Inflammatory macrophage treated with lipopolysaccharide for 1 hour (primary cell): ENCODE measurements at regions not wholly inside any gene's neighbourhood (a gene's known extent, or its start where the extent isn't known, plus 50 kb on each side); places are given as distances from the start of the nearest gene placed in this dataset.

Experiments used
- DNase-seq, 2 donors: peaks; one replicate each; pipeline ENCODE4 v3.0.0-alpha.2; 2020 to 2022

DNA sequence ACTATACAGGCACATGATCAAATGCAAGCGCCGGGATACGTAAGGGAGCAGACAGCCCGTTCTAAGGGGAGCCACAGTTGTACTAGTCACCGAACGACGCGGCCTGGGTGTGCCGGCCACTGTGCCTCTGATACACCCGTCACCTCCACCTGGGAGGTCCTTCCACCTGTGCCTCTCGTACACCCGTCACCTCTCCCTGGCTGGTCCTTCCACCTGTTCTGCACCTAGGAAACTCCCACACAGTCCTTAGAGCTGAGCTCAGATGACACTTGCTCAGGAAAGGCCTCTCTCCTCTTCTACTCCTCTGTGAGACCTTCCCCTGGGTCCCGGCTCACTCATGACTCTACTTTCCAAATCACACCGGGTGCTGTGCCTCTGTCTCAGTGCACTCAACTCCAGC, 245.0 kb downstream of the TTLL2 start:
- no peak for DNase-seq

DNA sequence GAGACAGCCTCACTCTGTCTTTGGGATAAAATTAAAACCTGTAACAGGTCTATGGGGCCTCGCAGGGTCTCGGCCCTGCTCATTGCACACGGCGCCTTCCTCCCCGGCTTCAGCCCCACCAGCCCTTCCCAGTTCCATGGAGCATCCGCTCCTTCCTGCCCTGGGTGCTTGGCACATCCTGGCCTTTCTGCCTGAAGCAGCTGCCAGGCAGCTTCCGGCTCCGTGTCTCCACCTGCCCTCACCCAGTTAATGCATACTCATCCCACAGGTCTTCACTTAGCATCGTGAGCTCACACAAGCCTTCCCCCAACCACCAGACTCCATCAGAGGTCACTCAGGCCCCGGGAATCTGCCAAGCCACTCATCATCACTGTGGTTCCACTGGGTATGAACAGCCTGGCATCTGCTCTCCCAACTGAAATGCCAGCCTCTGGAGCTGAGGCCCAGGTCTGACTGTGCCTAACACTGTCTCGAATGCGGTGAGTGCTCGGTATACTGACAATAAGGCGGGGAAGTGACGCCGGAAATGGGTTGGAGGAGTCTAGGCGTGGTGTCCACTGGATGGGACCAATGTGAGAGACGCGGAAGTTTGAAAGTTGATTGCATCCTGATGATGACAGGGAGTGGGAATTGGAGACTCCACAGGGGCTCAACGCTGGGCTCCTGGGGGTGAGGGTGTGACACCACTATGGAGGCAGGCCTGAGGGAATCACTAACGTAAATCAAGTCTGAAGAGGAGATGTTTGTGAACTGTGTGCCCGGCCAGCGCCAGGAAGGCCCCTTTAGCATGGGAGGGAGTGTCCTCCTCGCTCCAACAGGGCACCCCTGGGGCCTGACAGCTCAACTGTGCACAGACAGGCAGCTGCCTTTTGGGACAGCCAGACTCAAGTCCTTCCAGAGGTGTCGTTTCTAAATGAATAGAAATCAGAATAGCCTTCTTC, 245.8 kb downstream of the TTLL2 start:
- no peak for DNase-seq

DNA sequence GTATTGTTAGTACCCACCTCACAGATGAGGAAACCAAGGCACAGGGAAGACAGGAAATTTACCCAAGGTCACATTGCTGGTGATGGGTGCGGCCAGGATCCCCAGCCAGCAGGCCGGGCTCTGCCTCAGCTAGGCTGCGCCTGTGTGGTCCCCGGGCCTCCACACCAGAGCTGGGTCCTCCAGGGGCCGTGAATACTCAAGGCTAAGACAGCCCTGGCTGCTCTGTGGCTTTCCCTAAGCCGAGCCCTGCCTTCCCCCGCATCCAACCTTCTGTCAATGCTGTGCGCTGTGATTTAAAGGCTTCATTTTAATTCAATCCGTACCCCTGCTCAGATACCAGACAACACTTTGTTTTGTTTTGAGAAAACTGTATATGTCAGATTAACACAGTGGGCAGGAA, 246.7 kb downstream of the TTLL2 start:
- DNase-seq: no peak

DNA sequence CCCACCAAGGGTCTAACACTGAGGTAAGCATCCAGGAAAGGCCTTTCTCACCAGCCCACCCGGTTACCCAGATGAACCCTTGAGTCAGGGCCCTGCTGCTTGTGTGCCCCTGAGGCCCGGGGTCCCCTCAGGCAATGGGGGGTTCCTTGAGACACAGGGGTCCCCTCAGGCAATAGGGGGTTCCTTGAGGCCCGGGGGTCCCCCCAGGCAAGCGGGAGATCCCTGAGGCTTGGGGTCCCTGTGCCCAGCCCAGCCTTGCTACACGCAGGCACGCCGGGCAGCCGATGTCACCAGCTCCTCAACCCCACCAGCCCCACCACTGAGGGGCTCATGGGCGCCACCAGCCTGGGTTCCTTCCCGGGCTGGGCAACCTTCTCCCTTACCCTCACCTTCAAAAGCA, 247.2 kb downstream of the TTLL2 start:
- DNase-seq: no peak

DNA sequence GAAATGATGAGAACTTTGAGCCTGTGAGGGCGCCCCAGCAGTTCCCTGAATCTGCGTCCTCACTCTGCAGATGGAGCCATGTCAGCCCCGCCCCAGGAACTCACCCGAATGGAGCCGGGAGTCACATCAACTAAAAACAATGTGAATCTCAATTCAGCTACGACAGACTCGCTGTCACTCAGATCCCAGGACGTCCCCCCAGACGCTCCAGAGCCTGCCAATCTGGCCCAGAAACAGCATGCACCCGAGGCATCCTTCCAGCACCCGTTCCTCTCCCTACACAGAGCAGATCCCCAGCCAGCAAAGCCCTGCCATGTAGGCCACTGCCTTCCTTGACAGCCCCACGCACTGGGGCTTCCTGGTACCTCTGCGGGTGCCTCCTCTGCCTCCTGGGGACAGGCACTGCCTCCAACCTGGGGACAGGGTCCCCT, 248.0 kb downstream of the TTLL2 start:
- DNase-seq: no peak

DNA sequence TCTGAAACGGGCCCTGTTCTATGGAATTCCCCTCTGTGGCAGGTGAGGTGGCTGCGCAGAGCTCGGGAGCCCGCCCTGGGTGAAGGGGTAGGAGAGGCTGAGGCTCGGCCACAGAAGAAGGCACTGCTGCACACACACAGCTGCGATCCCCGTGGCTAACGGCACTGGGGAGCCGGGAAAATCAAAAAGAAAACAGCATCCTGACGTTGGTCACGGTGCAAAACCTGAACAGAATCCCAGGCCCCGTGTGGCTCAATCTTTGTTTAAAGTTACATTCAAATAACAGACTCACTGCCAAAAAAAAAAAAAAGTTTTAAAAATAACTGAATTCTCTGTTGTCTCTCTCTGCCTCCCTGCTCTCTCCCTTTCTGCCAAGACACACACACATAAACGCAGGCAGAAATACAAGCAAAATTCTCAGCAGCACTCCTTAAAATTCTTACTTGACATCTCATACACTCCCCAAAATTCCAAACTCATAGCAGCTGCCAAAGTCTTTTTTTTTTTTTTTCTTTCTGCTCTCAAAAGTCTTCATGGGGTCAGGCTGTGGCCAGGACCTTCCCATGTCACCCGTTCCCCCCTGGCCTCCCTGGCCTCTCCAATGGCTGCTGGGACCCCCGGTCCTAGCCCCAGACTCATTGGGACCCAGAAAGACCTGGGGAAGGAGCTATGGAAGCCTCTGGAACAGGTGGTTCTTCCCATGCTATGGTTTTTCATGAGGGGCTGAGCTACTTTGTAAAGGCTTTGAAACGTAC, 248.8 kb downstream of the TTLL2 start:
- no peak for DNase-seq

DNA sequence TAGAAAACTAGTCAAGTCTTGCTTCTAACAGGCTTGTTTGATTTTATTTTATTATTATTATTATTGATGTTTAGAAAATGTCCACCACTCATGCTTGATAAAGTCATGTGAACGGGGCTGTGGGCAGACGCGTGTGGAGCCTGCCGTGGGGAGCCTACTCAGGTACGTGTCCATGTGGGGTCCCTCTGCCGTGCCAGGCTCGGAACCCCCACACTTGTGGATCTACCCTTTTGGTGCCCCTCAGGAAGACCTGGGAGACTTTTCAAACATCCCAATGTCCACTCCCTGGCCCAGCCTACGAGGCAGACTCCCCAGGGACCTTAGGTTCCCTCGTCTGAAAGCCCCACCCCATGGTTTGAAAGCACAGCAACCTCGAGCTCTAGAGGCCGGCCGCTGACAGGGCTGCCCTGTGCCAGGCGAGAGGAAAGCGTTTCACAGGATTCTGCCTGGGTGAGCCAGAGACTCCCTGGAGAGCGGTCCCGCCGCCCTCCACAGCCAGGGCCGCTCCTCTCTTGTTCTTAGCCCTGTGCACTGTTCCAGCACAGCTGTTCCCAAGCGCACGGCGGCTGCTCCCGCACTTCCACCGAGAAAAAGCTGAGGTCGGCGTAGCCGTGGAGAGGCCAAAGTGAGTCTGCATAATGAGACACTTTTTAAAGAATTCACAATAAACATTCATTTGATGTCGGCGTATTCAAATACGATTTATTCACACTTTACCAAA, 249.7 kb downstream of the TTLL2 start:
- no peak for DNase-seq

DNA sequence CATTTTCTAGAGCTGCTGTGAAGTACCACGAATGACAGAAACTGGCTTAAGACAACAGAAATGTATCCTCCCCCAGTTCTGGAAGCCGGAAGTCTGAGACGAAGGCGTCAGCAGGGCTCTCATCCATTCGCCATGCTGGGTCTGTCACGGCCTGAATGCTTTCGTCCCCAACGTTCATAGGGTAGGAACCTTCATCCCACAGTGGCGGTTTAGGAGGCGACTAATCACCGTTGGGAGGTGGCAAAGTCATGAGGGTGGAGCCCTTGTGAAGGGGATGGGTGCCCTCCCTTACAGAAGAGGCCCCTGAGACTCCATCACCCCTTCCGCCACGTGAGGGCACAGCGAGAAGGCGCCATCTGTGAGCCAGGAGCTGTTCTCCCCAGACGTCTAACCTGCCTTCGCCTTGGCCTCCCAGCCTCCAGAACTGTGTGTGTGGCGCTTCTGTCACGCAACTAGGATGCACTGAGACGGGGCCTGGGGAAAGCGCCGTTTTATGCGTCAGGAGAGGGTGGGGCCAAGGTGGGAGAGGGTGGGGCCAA, 250.3 kb downstream of the TTLL2 start:
- DNase-seq: no peak

DNA sequence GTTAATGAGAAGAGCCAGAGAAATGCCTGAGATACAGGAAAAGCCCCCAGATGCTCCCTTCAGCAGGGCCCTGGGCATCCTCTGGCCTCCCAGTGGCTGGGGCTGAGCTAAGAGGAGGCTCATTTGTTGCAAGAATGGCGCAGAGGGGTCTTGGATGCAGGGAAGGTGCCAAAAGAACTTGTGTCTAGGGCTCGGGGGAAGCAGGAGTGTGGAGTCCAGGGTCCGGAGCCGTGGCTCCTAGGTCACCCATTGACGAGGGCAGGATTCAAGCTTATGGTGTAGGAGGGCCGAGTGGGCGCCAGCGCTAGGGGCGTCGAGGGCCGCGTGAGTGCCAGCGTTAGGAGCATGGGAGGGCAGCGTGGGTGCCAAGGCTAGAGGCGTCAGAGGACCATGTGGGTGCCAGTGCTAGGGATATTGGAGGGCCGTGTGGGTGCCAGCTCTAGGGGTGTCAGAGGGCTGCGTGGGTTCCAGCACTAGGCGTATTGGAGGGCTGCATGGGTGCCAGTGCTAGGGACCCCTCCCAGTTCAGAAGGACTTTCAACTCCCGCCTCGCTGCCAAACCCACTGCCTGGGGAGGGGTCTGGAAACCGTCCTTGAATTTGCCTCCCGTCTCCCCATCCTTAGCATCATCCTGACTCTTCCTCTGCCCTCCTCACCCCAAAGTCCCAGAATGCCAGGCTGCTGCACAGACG, 250.5 kb upstream of the AFDN start:
- DNase-seq: no peak

DNA sequence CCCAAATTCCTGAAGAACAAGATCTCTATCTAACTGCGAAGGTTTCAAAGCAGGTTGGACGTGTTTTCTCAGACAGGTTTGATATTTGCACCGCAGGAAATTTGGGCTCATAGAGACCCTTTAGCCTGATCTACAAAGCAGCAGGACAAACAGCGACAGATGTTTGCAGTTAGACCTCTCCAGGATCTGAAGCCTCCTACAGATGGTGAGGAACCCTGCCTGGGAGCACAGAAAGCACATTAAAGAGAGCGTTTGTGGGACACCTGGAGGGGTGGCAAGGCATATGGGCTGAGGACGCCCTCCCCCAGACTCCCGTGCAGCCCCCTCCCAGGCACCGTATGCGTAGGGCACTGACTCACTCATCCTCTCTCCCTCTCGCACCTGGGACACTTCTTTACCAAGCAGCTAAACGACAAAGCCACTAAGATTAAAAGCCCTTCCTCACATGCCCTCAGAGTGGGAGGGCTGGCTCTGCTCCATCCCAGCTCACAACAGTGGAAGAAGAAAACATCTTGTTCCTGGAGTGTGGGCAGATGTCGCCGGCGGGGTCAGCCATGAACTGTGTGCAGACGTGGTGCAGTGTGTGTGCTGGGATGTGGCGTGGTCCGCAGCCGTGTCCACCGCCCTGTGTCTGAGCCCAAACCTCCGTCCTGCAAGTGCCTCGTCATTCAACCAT, 249.7 kb upstream of the AFDN start:
- DNase-seq: no peak

DNA sequence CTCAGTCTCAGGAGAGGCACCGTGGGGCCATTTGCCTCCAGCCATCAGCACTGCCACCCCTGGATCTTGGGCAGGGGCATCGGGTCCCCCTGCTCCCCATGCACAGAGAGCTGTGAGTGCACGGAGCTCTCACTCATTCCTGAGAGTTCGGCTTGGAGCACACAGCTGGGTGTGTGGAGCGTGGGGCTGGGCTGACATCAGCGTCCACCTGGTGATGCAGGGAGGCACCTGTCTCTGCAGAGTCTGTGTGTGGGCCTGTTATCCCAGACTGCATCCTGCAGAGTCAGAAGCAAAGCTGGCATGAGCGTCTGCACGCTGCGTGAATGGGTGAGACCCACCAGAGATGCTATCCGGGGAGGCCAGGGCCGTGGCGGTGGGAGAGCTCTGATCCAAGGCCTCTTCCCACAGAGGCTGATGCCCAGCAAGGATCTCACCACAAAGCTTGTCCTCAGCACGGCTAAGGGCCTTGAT, 248.8 kb upstream of the AFDN start:
- DNase-seq: no peak

DNA sequence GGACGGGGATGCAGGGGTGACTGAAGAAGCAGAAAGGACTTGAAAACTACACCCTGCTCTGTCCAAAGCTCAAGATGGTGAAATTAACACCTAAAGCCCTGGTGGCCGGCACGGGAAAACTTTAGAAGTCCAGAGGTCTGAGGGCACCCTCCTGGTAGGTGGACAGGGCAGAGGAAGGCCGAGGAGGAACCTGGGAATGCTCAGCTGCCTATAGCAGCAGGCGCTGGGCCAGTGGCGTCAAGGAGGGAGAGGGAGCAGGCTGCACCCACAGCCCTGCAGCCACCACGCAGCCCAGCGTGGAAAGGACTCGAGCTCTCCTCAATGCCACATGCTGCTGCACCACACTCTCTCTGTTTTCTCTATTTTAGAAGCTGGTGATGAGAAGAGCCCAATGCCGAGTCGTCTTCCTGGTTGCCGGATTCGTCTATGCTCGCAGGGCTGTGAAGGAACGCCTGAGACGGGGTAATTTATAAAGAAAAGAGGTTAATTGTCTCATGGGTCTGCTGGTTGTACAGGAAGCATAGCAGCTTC, 248.3 kb upstream of the AFDN start:
- no peak for DNase-seq

DNA sequence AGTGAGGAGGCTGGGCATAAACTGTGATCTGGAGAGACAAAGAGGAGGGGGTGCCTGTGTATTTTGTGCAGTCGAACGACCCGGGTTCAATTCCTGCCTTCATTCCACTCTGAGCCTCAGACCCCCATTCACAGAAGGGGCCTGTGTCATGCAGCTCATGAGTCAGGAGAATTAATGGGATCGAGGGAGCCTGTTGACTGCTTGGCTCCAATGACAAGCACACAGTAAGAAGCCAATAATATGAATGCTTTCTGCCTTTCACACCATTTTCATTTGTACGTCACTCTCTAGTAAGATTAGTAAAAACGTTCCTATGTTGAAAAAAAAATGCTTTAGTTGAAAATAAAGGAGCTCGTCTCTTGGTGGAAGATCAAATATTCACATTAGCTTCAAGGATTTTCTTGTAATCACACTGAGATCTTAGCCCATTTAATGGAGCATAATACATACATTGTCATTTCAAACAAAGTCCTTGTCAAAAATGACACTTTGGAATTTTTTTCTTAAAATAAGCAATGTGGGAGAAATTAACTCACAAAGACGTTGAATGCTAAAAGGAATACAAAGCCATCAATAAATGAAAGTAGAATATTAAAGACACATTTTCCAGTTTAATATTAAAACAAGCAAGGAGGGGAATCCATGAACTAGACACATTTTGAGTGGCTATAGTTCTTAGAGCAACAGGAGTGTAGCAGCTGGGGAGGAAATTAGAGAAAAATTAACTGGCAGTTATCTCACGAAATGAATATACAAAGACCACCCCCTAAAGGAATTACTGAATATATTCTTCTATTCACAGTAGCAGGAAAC, 246.7 kb upstream of the AFDN start:
- DNase-seq: no peak

DNA sequence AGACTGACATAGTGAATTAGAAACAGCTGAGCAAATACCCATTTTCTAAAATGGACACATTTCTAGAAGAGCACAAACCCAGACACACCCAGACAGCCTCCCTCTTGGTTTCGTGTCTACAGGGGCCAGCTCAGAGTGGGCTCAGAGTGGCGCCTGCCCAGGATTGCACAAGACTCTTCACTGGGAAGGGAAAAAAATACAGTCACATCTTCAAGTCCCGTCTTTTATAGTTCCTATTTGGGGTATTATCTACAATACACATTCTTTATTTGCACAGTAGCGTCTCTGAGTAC, 246.1 kb upstream of the AFDN start:
- no peak for DNase-seq

DNA sequence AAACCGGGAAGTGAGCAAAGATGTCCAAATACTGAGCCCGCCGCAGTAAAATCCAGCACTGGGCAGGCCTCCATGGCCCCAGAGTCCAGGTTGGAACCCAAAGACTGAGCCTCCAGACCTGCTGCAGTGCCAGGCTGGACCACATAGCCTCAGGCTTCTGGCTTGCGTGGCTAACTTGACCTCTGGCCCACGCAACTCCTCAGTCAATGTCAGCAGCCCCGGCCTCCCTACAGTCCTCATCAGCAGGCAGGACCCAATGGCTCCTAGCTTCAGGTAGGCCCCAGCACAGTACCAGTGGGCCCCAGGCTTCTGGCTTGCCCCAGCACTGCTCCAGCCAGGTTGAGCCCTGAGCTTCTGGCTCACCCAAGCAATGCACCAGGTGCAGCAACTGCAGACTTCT, 245.1 kb upstream of the AFDN start:
- DNase-seq: no peak

DNA sequence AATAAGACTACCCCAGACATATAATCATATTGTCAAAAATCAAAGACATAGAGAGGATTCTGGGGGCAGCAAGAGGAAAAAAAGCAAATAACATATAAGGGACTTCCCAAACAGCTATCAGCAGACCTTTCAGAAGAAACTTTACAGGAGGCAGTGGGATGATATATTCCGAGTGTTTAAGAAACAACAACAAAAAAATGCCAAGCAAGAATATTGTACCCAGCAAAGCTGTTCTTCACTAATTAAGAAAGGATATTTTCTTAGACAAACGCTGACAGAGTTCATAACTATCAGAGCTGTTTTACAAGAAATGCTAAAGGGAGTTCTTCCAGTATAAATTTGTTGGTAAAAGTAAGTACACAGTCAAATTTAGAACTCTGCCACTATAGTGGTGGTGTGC, 243.3 kb upstream of the AFDN start:
- no peak for DNase-seq

DNA sequence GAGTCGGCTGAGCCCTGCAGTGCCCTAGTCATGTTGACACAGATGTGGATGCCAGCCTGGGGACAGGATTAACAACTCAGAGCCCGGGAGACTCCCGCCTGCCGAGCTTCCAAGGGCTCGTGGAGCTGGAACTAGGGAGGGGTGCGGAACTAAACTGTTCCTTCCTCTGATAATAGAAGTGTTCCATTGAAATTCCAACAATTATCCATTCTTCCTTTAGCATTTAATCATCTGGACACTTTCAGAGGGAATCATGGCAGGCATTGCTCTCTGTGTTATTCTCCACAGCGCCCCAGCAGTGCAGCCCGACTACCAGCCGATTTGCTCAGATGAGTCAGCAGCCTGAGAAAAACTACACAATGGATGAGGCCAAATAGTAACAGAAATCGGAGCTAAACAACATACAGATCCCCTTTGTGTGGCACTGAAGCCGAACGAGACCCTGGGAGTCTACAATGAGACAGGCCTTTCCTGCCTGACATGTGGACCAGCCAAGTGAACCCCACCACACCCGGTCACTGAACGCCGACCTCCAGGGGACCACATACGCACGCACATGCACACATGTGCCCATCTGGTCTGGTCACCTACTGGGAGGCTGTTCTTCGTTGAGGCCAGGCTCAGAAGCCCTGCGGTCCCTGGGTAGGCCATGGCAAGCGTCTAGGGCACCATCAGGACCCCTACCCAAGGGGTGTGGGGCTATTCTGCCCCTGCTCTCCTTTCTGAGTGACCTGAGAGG, 238.4 kb upstream of the AFDN start:
- no peak for DNase-seq

DNA sequence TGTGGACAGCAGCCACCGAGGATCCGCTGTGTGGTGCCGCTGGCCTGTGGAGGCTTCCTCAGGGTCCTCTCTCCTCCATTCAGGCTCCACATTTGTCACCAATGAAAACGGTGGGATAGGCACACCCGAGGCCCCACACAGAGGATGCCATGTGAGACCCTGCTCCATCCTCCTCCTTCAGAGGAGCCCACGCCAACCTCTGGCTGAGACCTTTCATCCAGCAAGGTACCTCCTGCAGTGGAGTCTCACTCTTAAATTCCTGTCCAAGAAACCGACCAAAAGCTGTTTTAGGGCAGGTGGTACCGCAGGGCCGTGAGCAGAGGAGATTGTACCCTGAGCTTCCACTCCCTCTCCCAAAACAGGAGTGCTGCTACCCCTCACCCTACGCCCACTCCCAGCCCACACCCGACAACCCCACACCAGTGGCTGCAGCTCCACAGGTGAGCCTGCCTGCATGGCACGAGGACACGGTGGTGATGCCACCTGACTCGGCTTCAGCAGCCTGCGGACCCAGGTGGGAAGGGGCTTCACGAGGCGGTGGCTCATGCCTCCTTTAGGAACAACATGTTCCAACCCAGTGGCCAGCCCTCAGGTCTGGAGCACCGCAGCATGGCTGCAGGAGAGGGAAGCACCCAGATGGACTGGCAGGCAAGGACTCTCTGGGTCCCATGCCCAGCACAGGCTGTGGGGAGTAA, 237.6 kb upstream of the AFDN start:
- no peak for DNase-seq

DNA sequence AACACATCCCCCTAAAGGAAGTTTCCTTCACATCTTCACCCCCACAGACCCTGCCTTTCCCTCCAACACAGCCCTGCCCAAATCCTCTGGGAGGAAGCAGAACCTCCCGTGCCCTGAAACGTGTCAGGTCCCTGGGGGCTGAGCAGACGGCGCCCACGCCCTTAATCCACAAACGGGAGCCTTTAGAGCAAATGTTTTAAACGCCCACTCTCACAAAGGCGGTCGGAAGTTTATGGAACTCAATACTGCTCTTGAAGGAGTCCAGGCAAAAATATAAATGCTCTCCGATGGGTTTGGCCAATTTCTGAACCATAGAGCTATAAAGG, 237.1 kb upstream of the AFDN start:
- no peak for DNase-seq

DNA sequence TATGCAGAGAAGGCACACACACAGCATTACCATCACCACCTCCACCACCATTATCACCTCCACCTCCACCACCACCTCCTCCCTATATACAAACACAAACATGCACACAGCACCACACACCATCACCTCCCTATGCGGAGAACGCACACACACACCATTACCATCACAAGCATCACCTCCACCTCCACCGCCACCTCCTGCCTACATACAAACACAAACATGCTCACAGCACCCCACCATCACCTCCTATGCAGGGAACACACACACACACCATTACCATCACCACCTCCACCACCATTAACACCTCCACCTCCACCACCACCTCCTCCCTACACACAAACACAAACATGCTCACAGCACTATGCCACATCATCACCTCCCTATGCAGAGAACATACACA, 236.5 kb upstream of the AFDN start:
- DNase-seq: no peak
